Jurkat, Clone E6-1 (cell line): ENCODE measurements at regions not wholly inside any gene's neighbourhood (a gene's known extent, or its start where the extent isn't known, plus 50 kb on each side); places are given as distances from the start of the nearest gene placed in this dataset.

Experiments used
- DNase-seq: peaks from one replicate; pipeline ENCODE4 v3.0.0-alpha.2; 2011; ENCODE audit warnings: low read depth, low spot score
- H3K4me3 ChIP-seq: 2 replicates; pipeline ENCODE4 v1.5.1; 2011; ENCODE audit warnings: mild to moderate bottlenecking, low read length, control low read depth, moderate library complexity

DNA sequence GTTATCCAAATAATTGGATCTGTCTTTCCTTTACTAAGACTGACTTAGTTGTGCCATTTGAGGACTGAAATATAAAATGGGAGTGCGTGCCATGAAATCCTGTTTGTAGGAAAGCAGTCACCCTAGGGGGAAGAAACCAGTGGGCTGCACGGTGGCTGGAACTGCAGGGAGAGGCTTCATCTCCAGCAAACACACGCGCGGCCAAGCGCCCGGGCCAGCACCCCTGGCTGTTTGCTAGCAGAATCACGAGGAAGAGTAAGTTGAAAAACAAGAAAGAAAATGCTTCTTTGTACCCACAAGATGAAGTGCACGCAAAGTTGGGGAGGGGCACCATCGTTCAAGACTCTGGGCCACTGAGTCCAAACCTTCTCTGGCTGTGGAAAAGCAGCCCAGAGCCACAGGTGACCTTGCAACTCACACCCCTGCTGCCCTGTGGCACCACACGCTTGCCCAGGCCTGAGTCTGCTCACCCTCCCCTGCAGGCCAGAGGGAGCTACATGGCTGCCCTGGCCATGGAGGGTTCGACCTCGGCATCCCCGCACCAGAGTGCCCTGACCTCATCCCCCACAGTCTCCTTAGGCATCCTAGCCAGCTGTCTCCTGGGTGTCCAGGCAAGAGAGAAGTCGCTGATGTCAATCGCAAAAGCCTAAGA, 55.2 kb downstream of the IRX2 start:
- DNase-seq = no peak

DNA sequence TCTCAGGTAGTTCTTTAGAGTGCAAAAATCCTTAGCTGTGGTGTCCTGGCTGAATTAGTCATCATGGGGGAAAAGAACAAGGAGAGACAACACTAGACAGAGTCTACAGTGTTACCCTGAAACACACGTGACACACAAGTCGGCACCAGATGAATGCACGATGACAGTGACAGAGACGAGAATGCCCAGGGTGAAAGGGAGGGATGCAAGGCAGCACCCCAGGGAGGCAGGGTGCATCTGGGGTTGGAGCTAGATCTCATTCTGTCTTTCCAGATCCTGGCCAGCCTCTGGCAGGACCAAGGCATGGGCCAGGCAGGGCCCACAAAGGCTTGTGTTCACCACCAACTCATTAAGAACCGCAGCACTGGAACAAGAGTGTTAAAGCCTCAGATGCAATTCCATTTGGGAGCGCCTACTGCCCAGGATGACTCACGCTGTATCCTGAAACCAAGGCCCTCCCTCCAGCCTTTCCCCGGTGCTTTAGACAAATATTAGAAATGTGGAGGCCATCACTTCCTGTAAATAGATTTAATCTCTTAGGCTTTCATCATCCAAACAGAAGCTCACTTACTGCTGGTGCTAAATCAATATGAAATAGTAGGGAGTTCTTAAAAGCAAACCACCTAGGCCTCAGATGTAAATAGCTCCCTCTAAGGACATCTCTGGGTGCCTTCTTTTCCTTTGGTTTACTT, 56.1 kb downstream of the IRX2 start:
- no peak for DNase-seq
- H3K4me3 ChIP-seq = no peak overlapping the region

More for the DNA sequence above, 55.2 kb downstream of the IRX2 start:
- no peak overlapping the region for H3K4me3 ChIP-seq

DNA sequence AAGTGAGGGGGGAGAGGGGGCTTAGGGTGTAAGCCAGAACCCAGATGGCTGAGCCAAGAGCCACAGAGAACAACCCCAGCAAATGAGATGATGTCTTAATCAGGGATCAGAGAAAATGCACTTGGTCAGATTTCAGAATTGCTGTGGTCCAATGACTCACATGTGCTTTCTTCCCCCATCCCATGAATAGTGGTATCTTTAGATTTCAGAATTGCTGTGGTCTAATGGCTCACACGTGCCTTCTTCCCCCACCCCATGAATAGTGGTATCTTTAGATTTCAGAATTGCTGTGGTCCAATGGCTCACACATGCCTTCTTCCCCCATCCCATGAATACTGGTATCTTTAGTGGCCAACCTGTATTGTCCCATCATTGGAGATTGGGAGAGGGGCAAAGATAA, 59.9 kb downstream of the IRX2 start:
- H3K4me3 ChIP-seq = no peak overlapping the region
- no peak for DNase-seq

DNA sequence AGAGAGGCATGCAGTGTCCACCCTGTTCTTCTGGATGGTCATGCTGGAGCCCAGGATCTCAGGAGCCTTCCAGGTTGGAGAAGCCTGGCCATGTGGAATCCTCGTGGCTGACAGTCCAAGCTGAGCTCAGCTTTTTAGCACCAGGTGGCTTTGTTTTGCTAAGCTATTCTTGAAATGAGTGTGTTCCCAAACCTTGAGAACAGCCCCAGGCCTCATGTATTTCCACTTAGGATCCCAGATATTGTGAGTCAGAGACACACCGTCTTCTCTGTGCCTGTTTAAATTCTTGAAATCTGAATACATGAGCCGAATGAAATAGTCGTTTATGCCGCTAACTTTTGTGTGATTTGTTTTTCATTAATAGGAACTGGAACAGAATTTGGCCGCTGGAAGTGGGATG, 61.2 kb downstream of the IRX2 start:
- no peak overlapping the region for H3K4me3 ChIP-seq
- DNase-seq = no peak

DNA sequence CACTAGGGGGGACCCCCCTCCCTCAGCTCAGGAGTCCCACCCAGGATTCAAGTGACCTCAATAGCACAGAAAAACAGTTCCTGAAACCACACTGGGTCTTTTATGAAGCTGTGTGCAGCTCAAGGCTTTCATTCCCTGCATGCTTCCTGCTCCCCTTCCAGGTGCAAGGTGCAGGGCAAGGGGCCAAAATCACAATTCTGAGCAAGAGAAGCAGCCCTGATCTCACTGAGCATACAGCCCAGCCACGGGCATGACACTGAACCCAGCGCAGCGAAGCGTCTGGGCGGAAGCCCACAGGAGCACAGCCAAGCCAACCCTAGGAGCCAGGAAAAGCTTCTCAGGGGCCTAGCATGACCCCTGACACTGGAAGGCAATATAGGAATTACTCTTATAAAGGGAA, 62.9 kb downstream of the IRX2 start:
- H3K4me3 ChIP-seq = no peak overlapping the region
- DNase-seq = no peak

DNA sequence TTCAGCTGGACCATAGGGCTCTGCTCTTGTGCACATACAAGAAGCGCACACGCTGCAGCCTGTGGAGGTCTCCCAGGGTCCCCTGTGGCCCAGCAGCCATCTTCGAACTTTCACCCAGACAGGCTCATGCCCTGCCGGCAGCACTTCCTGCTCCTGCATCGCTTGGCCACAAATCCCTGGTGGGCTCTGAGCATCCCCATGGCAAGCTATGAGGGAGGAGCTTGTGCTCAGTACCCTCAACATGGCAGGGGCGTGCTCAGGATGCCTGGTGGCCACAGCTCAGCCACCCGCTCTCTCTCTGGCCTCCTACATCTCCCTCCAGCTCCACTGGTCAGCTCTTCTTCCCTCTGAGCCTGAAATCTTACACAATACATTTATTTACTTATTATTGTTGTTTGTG, 63.7 kb downstream of the IRX2 start:
- no peak overlapping the region for H3K4me3 ChIP-seq
- DNase-seq = no peak

DNA sequence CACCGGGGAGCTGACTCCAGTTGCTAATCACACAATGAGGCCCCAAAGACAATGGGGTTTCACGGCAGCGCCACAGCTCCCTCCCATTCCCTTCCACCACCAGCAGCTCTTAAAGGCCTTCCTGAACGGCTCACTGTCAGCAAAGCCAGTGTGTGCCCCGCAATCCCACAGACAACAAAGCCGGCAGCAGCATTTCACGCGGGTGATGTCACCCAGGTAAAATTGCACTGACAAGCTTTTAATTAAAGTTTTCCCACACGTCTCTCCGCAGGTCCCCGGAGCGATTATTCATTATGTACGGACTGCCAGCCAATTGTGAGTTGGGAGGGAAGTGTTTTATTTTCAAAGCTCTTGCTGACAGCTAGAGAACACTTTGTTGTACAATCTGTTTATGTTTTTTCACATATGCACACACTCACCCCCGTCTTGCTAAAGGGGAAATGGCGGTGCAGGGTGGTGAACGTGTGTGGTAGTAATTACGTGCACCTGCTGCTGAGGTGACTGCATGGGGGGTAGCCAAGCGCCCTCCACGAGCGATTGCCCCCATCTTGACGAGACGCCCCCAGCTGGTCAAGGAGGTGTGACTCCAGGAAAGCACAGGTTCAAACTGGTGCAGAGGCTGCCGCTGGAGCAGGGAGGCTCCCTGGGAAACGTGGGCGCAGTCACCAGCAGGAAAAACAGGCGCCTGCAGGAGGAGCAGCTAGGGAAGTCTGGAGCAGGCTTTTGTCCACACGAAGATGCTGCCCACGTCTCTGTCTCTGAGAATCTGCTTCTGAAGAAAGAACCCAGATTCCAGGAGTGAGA, 65.0 kb downstream of the IRX2 start:
- DNase-seq = peak; percentile 1

DNA sequence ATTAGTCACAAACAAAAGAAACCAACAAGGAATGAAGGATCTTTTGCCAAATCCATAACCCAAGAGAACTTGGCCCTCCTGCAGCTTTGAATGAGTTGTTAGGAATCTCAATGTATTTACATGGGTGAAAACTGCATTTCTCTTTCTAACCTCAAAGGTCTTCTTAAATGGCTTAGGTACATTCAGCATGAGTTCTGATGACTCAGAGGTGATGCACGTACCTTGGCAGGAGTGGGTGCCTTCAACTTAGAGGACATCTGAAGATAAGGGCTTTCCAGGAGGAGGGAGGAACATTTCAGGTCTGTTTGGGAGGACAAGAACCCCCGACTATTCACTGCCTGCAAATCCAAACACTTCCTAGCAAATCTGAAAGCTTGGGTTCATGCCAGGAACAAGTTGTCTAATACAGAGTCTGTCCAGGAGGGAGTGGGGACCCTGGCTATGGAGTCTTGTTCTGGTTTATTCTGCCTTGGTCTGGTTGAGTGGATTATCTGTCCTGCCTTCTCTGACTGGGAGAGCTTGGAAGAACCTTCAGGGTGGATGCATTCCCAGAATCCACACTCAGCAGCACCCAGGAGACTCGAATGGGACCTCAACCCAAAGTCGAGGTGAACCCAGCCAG, 65.7 kb downstream of the IRX2 start:
- H3K4me3 ChIP-seq = no peak overlapping the region
- DNase-seq = no peak

More for the DNA sequence above, 65.0 kb downstream of the IRX2 start:
- H3K4me3 ChIP-seq = no peak overlapping the region

DNA sequence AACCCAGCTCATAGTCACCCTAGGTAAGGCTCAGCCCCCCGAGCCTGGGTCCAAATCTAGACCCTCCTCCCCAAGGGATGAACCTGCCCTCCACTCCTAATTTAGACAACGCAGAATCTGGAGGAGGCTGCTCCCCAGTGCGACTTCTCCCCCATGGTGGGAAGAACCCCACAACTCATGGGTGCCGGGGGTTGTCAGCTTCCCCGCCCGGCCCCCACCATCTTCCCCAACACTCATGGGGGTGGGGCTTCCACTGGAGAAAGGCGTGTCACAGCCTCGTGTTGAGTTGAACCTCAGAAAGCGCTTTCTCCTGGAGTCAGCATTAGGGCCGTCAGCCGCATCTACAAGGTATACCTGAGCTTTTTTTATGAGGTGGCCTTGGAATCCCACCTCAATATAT, 66.9 kb downstream of the IRX2 start:
- DNase-seq = no peak
- H3K4me3 ChIP-seq = no peak overlapping the region

DNA sequence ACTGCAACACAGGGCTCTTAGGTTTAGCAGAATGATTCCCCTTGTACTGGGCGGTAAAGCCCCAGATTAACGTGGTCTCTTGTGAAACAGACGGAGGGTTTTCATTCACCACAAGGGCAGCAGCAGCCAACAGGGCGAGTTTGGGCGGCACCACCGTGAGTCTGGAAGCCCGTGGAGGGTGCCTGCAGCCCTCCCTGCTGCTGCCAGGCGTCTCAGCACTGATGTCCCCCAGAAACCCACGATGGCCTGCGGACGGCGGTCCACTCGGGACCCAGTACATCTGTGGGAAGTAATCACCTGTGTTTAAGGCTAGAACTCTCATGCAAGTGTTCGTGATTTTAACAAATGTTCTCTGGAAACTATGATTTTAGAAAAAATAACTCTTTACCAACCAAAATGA, 67.8 kb downstream of the IRX2 start:
- no peak overlapping the region for H3K4me3 ChIP-seq
- DNase-seq = no peak

DNA sequence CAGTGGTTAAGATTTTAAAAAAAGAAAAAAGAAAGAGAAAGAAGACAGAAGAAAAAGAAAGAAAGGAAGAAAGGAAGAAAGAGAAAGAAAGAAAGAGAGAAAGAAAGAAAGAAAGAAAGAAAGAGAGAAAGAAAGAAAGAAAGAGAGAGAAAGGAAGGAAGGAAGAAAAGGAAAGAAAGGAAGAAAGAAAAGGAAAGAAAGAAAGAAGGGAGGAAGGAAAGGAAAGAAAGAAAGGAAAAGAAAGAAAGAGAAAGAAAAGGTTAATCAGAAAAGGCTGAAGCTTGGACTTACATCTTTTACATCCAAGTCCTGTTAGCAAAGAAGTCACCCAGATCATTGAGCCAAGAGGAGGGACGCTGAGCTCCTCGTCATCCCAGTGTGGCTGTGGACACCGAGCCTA, 70.0 kb downstream of the IRX2 start:
- DNase-seq = no peak

DNA sequence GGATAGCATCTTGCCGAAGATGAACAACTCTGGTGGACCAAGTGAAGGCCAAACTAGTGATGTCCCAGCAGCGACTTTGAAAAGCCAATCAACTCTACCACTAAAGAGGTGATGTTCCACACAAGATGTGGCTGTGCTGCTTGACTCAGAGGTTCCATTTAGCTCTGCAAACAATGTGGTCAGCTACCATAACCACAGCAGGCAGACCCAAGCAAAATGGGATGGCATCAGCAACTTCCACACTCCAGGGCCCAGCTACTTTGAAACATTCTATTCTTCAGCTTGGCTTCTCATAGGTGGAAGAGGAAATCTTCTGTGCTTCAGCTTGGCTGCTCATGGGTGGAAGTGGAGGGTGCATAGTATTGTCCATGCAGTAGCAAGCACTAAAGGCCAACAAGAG, 70.5 kb downstream of the IRX2 start:
- no peak overlapping the region for H3K4me3 ChIP-seq
- no peak for DNase-seq

More for the DNA sequence above, 70.0 kb downstream of the IRX2 start:
- no peak overlapping the region for H3K4me3 ChIP-seq

DNA sequence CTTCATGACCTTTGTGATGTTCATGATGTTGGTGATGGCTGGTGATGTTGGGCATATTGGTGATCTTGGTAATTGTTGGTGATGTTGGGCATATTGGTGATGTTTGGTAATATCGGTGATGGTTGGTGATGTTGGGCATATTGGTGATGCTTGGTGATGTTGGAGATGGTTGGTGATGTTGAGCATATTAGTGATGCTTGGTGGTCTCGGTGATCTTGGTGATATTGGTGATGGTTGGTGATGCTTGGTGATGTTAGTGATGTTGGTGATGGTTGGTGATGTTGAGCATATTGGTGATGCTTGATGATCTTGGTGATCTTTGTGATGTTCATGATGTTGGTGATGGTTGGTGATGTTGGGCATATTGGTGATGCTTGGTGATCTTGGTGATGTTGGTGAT, 73.8 kb downstream of the IRX2 start:
- DNase-seq = no peak
- H3K4me3 ChIP-seq = no peak overlapping the region

DNA sequence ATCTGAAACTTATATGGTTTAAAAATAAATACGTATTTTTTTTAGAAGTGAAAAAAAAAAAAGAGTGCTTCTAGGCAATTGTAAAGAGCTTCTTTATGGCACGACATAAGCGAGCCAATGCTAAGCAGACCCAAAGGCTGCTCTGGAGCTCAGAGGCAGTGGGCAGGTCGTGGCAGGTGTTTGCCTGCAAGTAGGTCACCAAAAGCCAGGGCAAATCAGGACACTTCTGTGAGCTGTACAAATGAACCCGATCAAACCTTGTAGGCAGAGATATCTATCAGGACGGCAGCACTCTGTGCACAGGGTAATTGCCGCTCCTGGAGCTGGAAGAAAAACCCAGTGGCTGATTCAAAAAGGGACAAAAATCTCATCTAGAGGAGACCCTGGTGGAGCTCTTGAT, 75.9 kb downstream of the IRX2 start:
- H3K4me3 ChIP-seq = no peak overlapping the region
- no peak for DNase-seq

DNA sequence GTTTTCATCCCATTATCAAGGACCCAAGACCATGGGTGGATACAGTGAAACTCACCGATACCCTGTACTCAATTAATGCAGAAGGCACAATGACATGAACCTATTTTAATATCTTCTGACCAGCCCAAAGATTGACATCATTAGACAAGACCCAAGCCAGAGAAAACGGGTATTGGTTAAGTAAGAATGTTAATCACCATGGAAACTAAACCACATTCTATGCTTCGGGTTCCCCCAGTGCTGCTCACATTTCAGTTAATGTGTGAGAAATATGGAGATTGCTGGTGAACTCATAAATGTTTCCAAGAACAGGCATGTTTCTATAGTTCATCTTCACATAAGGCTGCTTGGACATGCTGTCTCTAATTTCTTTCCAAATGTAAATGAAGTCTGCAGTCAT, 77.0 kb downstream of the IRX2 start:
- no peak overlapping the region for H3K4me3 ChIP-seq
- no peak for DNase-seq

DNA sequence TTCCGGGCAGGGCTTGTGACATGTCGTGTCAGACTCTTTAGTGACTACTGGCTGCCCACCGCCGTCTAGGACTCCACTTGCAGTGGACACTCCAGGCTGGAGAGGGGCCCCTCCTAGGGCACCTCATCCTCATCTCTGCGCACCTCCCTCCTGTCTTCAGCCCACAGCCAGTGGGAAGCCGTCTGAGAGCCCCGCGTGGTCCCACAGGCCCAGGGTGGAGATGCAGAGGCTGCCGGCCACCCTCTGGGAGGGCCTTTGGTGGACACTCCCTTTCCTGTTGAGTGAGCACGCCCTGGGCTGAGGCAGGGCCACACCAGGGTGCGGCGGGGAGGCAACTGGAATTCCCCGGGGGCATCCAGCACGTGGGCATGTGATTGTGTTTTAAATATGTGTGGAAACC, 80.5 kb downstream of the IRX2 start:
- no peak overlapping the region for H3K4me3 ChIP-seq
- no peak for DNase-seq

DNA sequence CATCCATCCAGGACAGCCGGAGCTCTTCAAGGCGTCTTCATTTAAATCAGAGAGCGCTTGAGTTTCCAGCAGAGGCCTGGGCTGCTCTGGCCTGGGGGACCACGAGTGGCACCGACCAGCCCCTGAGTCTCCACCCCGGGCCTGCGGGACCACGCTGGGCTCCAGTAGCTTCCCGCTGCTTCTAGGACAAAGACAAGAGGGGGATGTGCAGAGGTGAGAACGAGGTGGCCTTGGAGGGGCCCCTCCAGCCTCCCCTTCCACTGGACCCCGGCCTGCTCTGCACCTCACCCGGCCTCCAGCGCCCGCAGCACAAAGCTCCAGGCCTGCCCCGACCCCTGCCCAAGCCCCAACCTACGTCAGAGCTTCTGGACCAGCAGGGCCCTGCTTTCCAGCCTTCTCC, 81.6 kb downstream of the IRX2 start:
- DNase-seq = no peak
- H3K4me3 ChIP-seq = no peak overlapping the region

DNA sequence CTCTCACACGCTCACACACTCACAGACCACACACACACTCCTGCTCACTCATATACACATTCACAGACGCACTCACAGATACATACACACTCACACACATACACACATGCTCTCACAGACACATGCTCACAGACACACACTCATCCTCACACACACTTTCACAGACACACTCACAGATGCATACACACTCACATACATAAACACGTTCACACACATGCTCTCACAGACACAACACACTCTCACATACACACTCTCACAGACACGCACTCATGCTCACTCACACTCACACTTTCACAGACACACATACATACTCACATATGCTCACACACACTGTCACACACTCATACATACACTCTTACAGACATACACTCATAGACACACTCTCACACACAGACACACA, 82.2 kb downstream of the IRX2 start:
- H3K4me3 ChIP-seq = no peak overlapping the region
- no peak for DNase-seq

DNA sequence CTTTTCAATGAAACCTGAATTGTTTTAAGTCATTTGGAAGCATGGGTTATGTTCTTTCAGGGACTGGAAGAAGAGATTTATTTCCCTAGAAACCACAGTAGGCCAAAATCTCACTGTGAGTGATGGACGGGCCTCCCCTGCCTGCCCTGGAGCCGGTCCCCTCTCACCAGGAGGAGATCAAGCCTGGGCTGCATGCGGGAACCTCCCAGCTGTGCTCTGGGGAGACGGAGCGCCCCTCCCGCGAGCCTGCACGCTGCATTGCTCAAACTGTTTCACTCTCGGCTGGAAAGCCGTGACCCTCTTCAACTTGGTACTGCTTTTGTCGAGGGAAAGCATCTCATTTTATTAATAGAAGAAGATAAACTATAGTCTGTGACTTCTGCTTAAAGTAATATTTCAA, 85.4 kb downstream of the IRX2 start:
- H3K4me3 ChIP-seq = no peak overlapping the region
- no peak for DNase-seq

DNA sequence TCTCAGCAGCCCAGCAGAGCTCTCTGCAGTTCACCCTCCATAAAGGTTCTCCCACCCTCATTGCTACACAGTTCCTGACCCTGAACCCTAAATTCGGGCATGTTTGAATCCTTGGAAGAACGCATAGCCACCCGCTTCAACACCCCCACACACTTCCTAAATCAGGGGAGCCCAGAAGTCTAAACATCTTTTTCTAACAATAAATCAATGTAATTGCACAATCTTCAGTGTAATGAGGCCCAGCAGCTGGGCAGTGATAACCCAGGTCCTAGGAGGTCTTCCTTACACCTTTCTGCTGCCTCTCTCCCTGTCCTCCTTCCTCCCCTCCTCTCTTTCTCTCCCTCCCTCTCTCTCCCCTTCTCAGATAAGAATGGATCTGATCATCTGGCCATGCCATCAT, 88.0 kb downstream of the IRX2 start:
- H3K4me3 ChIP-seq = no peak overlapping the region
- no peak for DNase-seq
